ENCODE measurements at regions not wholly inside any gene's neighbourhood (a gene's known extent, or its start where the extent isn't known, plus 50 kb on each side); places are given as distances from the start of the nearest gene placed in this dataset.

DNA sequence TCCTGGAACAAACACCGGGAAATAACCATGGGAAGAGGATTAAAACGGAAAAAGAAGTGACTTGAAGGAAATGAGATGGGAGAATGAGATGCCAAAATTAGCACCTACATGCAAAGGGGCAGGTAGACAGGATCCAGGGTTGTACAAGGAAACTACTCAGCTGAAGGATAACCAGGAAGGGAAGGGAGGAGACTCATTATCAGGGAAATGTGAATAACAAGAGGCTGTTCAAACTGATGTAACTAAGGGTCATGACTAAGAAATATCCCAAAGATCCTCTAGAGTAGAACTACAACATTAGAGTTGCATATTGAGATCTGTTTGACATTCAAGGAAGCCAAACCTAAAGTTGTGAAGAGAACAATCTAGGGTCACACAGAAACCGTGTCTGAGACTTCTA lies 166.2 kb upstream of the SP8 start:
- DNase-seq: no peak

GRCh38 chr7:20954711-20955619 lies 168.3 kb upstream of the SP8 start:
- DNase-seq: no peak

- DNase-seq: no peak
These were observed 171.9 kb upstream of the SP8 start for GRCh38 chr7:20958572-20958971.

GRCh38 chr7:20959281-20959680 lies 172.6 kb upstream of the SP8 start:
- no peak for DNase-seq

DNA sequence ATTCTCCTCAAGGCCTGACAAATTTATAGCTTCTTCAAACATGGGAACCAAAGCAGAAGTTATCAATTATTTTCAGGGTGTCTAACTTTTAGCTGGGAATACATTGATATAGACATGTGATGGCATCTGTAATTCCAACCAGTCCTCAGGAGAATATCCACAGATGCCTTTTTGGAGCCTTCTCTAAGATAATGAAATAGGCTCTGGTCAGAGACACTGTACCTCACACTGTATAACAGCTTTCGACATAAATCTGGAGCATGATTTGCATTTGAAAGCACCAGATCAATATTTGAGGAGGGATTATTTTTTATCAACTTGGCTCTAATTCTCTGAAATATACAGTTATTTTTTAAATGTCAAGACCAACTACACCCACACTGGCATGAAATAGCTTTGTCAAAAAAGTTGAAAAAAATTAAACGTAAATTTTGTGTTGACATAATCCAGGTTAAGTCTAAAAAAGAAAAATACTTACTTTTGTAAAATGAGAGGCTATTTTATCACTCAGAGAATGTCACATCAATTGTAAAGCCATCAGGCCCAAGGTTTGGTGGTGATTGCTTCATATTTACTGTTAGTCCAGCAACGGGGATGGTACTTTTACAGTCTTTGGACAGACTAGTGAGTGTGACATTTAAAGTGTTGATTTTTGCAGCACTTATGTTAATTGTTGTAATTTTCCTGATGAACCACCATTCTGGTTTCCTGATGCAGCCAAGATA lies 177.0 kb upstream of the SP8 start:
- DNase-seq: no peak

- no peak for DNase-seq
These were observed 177.7 kb upstream of the SP8 start for GRCh38 chr7:20964281-20964918.

- no peak for DNase-seq
These were observed 184.5 kb upstream of the SP8 start for GRCh38 chr7:20971219-20971618.

GRCh38 chr7:20980232-20980631 lies 193.5 kb upstream of the SP8 start:
- DNase-seq: no peak

GRCh38 chr7:20980668-20981264 lies 194.1 kb upstream of the SP8 start:
- no peak for DNase-seq

- DNase-seq: no peak
These were observed 201.7 kb upstream of the SP8 start for GRCh38 chr7:20988340-20988739.

DNA sequence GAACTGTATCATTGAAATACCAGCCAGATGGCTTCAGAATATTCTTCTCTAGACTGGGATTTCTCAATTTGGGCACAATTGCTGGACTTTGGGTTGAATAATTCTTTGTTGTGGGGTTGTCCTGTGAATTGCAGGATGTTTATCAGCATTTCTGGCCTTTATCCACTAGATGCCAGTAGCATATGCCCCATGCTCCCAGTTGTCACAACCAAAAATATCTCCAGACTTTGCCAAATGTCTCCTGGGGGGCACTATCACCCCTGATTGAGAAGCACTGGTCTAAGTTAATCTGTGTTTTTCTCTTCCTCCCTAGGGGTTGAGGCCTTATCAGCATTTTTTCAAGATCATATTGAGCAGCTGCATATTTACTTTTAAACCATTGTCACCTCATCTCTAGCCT lies 204.9 kb upstream of the SP8 start:
- DNase-seq: no peak

GRCh38 chr7:20993693-20994092 lies 207.0 kb upstream of the SP8 start:
- no peak for DNase-seq

DNA sequence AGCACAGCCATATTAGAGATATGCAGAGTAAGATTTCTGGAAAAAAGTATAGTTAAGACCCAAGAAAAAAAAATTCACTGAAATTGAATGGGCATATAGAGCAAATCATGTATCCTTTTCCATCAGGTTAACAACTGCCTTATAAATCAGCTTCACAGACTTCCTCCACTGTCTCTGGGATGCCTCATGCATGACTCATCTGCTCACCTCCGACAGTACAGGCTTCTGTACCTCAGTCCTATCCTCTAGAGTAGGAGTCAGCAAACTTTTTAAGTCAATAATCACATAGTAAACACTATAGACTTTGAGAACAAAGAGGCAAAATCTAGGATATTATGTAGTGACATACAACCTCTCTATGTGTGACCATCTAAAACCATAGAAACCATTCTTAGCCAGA lies 211.6 kb upstream of the SP8 start:
- no peak for DNase-seq

DNA sequence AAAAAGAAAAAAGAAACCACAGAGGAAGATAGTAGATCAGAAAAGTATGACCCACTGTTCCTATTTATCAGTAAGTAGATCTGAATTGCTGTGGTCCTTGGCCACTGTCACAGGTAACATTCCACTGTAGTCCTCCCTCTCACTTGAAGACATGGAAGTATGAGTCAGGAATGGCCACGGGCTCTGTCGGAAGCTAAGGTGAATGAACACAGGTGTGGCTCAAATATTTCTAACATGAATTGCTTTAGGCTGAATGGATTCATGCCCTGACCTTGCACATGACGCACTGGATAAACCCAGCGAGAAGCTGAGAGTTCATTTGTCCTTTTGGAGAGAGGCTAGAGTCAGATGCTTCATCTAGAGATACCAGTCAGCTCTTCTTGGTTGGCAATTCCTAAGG lies 224.5 kb upstream of the SP8 start:
- no peak for DNase-seq

DNA sequence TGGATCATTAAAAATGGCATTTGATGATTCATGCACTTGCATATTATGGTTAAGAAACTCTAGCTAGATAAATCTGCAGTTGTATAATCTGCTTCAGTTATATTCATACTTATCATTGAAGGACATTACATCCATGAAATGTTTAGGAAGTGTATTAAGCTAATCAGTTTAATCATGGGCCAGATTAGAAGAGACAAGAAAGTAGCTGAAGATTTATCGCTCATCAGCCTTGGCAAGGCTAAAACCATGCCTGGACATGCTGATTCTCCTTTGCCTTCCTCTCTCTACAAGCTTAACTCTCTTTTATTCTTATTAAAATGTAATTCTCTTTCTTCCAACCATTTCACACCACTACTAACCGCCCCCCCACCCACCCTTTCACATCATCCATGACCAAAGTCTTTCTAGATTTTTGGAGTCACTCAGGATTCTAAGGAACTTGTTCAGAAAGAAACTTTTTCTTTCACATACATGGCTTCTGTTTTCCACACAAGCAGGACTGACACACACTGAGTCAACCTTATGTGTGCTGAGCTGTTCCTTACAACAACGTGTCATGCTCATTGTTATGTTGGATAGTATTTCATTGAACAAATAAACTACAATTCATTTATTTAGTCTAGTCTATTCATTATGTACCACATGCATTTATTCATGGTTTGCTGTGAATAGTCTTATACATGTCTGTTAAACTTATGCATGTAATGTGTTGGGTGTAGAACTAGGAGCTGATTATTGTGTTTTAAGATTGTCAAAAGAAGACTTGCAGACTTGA lies 227.3 kb upstream of the SP8 start:
- DNase-seq: no peak

- DNase-seq: no peak
These were observed 234.0 kb upstream of the SP8 start for GRCh38 chr7:21020667-21021066.

DNA sequence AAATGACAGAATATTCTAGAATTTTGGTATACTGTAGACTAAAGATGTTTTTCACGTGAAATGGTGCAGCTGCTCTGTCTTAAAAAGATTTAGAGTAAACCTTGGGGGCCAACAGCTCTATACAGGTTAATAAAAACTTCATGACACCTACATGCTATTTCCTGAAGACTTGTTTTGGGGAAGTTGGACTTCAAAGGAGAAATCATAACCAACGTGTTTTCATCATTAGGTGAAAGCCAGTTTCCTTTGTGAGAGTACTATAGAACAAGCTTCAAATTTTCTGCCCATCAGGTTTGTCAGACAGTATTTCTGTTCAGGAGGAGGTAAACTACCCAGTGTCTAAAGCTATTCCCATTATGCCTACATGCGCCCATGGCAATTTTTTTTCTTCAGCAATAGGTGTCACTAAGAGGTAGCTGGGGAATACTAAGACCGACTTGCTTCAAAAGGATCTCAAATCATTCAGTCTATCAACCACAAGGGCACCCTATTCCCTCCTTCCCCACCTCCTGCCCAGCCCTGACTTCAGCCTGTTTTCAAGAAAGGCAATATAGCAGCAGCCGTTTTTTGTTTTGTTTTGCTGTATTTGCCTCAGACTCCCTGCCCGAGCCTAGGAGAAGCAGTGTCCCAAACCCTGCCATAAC lies 237.3 kb upstream of the SP8 start:
- no peak for DNase-seq

DNA sequence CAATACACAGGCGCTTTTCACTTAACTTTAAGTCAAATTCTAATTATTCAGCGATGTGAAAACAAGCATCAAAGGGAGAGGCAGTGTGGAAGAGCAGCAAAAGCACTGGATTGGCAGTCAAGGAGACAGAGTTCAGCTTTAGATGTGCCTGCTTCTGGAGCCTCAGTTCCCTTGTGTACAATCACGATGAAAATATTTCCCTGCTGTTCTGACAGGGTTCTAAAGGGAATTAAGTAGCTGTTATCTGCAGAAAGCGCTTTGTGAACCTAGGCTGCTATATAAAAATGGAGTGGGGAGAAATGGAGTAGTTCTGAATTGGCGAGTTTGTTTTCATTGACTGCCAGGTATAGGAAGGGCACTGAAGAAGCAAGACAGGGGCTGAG lies 237.8 kb upstream of the SP8 start:
- no peak for DNase-seq

DNA sequence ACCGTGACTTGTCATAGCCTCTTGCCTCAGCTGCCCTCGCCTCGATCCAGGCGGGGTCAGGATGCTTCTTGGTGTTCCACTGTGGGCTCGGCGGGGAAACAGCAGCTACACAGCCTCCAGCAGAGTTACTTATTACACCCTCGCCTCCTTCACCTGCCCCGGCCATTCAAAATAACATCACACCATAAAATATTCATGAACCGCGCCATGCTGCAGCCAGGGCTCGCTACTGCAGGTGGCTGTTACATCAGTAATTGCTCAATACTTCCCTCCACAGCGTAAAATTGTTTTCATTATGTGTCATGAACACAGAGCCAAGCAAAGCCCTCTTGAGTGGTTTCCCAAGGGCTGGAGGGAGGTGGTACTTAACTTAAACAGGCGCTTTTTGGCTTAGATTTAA lies 241.5 kb upstream of the SP8 start:
- no peak for DNase-seq

GRCh38 chr7:21028599-21028998 lies 241.9 kb upstream of the SP8 start:
- no peak for DNase-seq

DNA sequence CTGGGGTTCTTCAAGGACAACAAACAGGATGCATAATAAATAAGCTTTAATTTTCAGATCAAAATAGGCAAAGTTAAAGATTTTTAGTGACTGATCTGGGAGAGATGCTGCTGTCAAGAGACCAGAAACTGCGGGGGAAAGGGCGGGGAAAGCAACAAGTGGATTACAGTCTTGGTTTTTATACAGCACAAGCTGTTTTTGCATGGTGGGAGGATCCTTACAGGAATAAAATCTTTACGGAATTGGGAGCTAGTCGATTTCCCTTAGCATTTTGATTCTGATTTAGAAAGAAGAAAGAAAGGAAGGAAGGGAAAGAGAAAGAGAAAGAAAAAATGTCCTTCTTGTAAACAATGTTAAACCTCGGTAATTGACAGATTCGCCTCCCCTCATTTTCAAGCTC lies 242.3 kb upstream of the SP8 start:
- no peak for DNase-seq

- no peak for DNase-seq
These were observed 243.7 kb upstream of the SP8 start for GRCh38 chr7:21030237-21030871.

Data from CD4-positive, alpha-beta T cell treated with Interleukin-17A for 4 hours (primary cell).